ENCODE measurements at regions not wholly inside any gene's neighbourhood (a gene's known extent, or its start where the extent isn't known, plus 50 kb on each side); places are given as distances from the start of the nearest gene placed in this dataset.
"Not testable (repeated sequence)": the region's sequence is repeated elsewhere in the genome, so short reads cannot be mapped to it uniquely, and the experiment has no call there.

GRCh38 chr5:127206320-127207113 is 84.1 kb upstream of the MEGF10 start:
- in situ Hi-C loops (cut with MboI; ENCODE audit: low pct_unique_long_range_greater_than_20kb, low sequenced_read_pairs), result no loop called here
- DNase-seq, result no peak

GRCh38 chr5:127210042-127210441 is 80.6 kb upstream of the MEGF10 start:
- in situ Hi-C loops (cut with MboI; ENCODE audit: low pct_unique_long_range_greater_than_20kb, low sequenced_read_pairs), result no loop called here
- no peak for DNase-seq

DNA sequence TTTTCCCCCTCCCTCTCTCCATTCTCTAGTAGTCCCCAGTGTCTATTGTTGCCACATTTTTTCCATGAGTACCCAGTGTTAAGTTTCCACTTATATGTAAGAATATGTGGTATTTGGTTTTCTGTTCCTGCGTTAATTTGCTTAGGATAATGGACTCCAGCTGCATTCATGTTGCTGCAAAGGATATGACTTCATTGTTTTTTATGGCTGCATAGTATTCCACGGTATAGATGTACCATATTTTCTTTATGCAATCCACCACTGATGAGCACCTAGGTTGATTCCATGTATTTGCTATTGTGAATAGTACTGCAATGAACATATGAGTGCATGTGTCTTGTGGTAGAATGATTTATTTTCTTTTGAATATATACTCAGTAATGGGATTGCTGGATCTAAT is 77.4 kb upstream of the MEGF10 start:
- in situ Hi-C loops (cut with MboI; ENCODE audit: low pct_unique_long_range_greater_than_20kb, low sequenced_read_pairs), result no loop called here

GRCh38 chr5:127216143-127216542 is 74.5 kb upstream of the MEGF10 start:
- in situ Hi-C loops (cut with MboI; ENCODE audit: low pct_unique_long_range_greater_than_20kb, low sequenced_read_pairs), result no loop called here

More for the DNA sequence above, 77.4 kb upstream of the MEGF10 start:
- DNase-seq, result no peak

DNA sequence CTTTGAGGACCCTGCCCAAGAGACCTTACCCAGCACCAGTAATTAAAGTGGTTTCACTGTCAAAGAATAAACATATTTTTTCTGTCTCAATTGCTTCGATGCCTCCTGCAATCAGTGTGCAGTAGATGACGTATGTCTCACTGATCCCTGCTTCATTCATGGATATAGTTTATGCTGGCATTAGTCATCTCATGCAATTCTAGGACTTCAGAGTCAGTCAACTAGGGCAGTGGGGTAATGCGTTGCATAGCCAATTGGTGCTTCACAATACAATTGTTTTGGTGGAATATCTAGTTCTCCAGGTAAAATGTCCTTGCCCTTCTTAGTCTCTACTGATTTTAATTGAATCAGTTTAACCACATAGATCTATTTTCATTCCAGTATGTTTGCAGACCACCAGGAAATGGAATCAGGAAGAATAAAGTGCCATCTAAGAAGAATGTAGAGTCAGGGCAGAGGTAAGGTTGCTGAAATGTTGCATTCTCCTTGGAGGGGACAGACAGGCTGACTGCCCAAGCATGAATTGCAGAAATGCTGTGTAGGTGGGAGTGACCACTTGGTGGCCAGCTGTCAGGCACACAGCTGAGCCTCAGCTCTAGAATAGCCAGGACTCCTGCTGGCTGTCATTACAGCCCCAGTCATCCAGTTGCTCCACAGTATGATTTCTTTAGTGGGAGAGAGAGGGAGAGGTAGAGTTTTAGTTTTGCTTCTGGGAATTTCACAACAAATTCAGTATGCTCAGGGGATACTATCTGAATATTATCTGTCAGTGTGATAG is 73.5 kb upstream of the MEGF10 start:
- in situ Hi-C loops (cut with MboI; ENCODE audit: low pct_unique_long_range_greater_than_20kb, low sequenced_read_pairs), result no loop called here
- no peak for DNase-seq

More at GRCh38 chr5:127216143-127216542, 74.5 kb upstream of the MEGF10 start:
- no peak for DNase-seq

- peak; percentile 87 for DNase-seq
- in situ Hi-C loops (cut with MboI; ENCODE audit: low pct_unique_long_range_greater_than_20kb, low sequenced_read_pairs), result not testable (repeated sequence)
These were observed 68.7 kb upstream of the MEGF10 start for GRCh38 chr5:127221936-127222335.

GRCh38 chr5:127222571-127223156 is 67.9 kb upstream of the MEGF10 start:
- DNase-seq; in situ Hi-C loops (cut with MboI; ENCODE audit: low pct_unique_long_range_greater_than_20kb, low sequenced_read_pairs): not testable (repeated sequence)

GRCh38 chr5:127223256-127223974 is 67.2 kb upstream of the MEGF10 start:
- no peak for DNase-seq
- in situ Hi-C loops (cut with MboI; ENCODE audit: low pct_unique_long_range_greater_than_20kb, low sequenced_read_pairs), result no loop called here

DNA sequence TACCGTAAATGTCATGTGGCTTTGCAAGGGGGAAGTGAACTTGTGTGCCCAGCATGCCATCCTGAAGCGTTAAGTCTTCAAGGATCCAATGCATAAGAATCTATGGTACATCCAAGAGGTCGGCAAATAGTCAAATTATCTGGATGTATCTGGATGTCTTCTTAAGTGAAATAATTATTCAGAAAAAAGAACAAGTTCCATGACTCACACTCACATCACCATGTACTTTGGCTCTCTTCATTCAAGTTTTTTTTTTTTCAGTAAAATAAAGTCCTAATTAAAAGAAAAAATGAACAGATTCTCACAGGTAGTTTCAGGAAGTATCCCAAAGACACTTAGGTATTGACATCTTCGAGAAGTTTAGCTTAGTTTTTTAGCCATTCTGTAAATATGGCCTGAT is 62.7 kb upstream of the MEGF10 start:
- in situ Hi-C loops (cut with MboI; ENCODE audit: low pct_unique_long_range_greater_than_20kb, low sequenced_read_pairs), result no loop called here
- no peak for DNase-seq

- DNase-seq, result no peak
- in situ Hi-C loops (cut with MboI; ENCODE audit: low pct_unique_long_range_greater_than_20kb, low sequenced_read_pairs), result no loop called here
These were observed 61.9 kb upstream of the MEGF10 start for GRCh38 chr5:127228540-127229184.

DNA sequence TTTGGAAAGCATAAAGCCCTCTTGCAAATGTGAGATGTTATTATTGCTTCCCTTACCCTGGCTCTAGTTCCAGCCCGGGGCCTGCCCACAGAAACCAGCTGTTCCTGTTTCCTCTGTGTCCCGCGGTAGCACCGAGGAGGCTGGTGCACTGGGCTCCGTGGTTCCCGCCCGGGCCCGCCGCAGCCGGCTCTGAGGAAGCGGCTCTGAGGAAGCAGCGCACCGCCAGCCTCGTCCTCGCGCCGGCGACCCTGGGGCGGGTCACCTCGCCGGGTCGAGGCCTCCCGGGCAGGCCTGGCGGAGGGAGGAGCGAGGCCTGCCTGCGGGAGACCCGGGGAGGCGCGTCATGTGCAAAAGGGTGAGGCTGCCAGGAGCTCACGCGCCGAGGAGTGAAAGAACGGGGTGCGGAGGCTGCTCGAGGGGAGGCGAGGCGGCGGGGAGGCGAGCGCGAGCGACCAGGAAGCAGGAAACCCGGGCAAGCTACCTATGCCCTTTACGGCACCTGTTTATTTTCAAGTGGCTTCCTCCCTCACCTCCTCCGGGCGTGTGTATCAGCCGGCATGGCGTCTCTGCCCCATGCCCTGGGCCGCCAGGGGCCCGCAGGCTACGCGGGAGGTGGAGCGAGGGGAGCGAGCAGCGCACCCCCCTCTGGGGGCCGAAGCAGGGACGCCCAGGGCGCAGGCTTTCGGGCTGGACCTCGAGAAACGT is 61.3 kb upstream of the MEGF10 start:
- peak; percentile 83 for DNase-seq
- in situ Hi-C loops (cut with MboI; ENCODE audit: low pct_unique_long_range_greater_than_20kb, low sequenced_read_pairs), result no loop called here

- no peak for DNase-seq
- in situ Hi-C loops (cut with MboI; ENCODE audit: low pct_unique_long_range_greater_than_20kb, low sequenced_read_pairs), result no loop called here
These were observed 59.5 kb upstream of the MEGF10 start for GRCh38 chr5:127231118-127231517.

- peak; percentile 25 for DNase-seq
- in situ Hi-C loops (cut with MboI; ENCODE audit: low pct_unique_long_range_greater_than_20kb, low sequenced_read_pairs), result no loop called here
These were observed 57.0 kb upstream of the MEGF10 start for GRCh38 chr5:127233590-127233989.

DNA sequence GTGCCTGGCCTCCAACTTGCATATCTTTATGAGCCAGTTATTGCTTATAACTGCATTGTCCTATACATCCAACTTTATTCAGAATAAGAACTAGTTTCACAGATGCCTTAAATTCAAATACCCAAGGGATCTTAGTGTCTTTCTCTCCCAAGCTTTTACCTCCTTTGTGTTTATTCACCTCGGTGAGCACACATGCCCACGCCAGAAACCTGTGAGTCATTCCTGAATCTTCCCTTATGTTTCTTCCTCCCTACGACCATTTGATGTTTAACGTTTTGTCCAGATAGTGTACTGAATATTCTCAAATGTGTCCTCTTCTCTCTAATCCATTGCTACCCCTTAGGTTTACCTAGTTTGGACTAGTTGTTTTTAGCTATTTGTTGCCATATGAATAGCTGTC is 55.5 kb upstream of the MEGF10 start:
- in situ Hi-C loops (cut with MboI; ENCODE audit: low pct_unique_long_range_greater_than_20kb, low sequenced_read_pairs), result no loop called here
- no peak for DNase-seq

- in situ Hi-C loops (cut with MboI; ENCODE audit: low pct_unique_long_range_greater_than_20kb, low sequenced_read_pairs), result no loop called here
- DNase-seq, result no peak
These were observed 54.3 kb upstream of the MEGF10 start for GRCh38 chr5:127236254-127236653.
